ENCODE measurements at regions not wholly inside any gene's neighbourhood (a gene's known extent, or its start where the extent isn't known, plus 50 kb on each side); places are given as distances from the start of the nearest gene placed in this dataset.
"Not testable (repeated sequence)": the region's sequence is repeated elsewhere in the genome, so short reads cannot be mapped to it uniquely, and the experiment has no call there.

DNA sequence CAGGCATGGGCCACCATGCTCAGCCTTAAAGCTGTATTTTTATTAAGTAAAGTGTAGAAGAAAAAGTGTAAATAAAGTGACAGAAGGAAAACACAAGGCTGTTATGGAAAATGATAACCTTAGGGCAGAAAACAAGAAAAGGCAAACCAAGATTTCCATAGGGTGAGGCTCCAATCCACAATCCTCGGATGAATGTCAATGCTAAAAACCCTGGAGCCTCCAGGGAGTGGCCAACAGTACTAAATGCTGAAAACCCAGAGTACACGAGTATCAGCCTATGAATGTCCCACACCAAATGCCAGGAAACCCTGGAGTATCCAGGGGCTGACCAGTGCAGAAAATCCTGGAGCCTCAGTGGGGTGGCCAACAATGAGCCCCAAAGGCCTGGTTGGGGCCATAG, 292.6 kb downstream of the RPIA start:
- H3K4me1 ChIP-seq; H3K36me3 ChIP-seq; DNase-seq; H3K4me3 ChIP-seq; intact Hi-C loops (cut with DNase I); H3K9me3 ChIP-seq; H3K27me3 ChIP-seq; H3K27ac ChIP-seq: not testable (repeated sequence)
- 46 to 53% methylated on average over 2 of the region's 2 CpGs for WGBS, 2 donors

DNA sequence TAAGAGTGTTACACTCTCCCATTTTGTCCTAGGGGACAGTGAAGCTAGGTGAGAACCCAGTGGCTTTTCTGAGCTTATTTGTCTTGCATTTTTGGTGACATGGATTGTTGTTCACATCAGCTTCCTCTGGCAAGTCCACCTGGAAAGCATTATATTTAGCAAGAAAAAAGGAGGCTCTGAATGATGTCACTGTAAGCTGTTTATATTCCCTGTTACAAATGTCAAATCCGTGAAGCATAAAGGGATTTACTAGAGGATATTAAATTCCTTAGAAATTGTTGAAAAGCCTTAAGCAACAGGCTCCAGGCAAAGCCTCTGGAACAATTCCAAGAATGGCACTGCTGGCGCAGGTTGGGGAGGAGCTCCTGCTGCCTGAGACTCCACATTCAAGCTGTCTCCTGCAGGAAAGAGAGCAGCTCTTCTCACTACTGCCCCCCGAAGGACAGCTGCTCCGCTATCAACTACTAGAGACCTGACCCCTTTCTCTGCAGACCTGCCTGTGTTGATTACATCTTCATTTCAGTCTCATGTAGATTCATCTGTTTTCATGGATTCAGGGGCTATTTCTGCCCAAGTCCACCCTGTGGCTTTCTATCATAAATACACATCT, 295.4 kb downstream of the RPIA start:
- H3K27ac ChIP-seq; DNase-seq; intact Hi-C loops (cut with DNase I); H3K9me3 ChIP-seq; H3K36me3 ChIP-seq; H3K27me3 ChIP-seq; H3K4me3 ChIP-seq; H3K4me1 ChIP-seq: not testable (repeated sequence)
- WGBS, 2 donors: 21 to 23% methylated on average over 3 to 4 of the region's 4 CpGs

DNA sequence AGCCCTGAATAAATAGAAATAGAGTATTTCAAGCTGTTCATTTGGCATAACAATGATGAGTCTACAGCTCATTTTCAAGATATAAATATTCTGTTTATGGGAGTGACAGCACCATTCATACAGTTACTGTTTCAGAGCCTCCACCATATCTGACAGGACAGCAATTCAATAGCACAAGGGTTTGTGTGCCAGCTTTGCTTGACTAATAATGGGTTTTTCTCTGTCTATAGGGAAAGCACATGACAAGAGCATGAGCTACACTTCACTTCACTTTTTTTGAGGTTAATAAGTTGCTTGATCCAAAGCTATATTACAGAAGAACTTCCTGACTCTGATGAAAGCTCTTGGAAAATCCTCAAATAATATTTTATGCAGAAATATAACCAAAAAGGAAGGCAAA, 297.1 kb downstream of the RPIA start:
- H3K4me3 ChIP-seq; H3K4me1 ChIP-seq; H3K27ac ChIP-seq; H3K27me3 ChIP-seq; intact Hi-C loops (cut with DNase I); DNase-seq; H3K9me3 ChIP-seq; H3K36me3 ChIP-seq: not testable (repeated sequence)

DNA sequence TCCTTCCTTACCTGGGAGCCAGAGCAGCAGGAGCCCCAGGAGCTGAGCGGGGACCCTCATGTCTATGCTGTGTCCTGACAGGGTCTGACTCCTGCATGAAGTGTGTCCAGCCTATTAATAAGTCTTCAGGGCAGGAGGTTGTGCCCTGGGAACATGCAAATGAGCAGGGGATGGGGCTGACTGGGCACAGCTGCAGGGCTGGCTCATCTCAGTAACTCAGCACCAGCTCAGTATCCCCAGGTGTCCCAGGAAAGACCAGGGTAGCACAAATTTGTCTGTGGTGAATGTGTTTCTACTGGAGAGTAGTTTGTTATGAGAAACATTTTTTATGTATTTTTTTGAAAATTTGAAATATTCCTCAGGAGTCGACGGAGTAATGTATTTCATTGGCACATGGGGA, 301.3 kb downstream of the RPIA start:
- H3K36me3 ChIP-seq; H3K4me3 ChIP-seq; H3K27me3 ChIP-seq; H3K27ac ChIP-seq; intact Hi-C loops (cut with DNase I); H3K9me3 ChIP-seq; H3K4me1 ChIP-seq; DNase-seq: not testable (repeated sequence)
- 78 to 93% methylated on average over 3 of the region's 3 CpGs for WGBS, 2 donors

DNA sequence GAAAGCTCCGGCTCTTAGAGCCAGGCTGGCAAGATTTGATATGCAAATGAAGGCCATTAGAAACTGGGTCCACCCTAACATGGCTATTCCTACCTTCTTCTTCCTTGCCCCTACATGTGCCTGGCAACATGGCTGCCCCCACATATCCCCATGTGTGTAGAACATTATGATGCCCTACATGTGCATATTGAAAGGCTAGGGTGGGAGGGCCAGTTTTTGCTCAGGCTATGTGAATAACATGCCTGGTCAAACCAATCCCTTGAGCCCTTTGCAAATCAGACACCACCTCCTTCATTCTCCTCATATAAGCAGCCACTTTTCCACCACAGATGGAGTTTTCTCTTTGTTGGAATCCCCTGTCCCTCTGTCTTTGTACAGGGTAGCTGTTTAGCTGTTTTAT, 303.4 kb downstream of the RPIA start:
- H3K27me3 ChIP-seq; intact Hi-C loops (cut with DNase I); H3K4me3 ChIP-seq; DNase-seq; H3K9me3 ChIP-seq; H3K27ac ChIP-seq; H3K4me1 ChIP-seq; H3K36me3 ChIP-seq: not testable (repeated sequence)
- WGBS, 2 donors: no CpG with 5 or more reads among the region's 1 CpG

DNA sequence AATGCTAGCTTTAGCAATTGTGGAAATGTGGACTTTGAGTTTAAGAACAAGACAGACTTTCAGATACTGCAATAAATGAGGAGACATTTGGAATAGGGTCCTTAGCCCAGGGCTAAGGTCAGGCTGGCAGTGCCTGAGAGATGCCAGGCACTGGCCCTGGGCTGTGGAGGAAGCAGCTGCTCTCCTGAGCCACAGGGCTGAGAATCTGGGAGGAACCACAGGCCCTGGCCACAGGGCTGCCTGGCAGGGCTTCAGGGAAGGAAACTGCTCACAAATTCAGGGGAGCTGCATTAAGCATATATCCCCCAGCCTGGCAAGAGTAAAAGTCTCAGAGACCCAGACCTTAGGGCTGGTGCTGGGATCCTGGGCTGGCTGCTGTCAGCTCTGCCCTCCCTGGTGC, 305.1 kb downstream of the RPIA start:
- H3K27me3 ChIP-seq; H3K4me3 ChIP-seq; DNase-seq; H3K4me1 ChIP-seq; H3K9me3 ChIP-seq; intact Hi-C loops (cut with DNase I); H3K36me3 ChIP-seq; H3K27ac ChIP-seq: not testable (repeated sequence)

DNA sequence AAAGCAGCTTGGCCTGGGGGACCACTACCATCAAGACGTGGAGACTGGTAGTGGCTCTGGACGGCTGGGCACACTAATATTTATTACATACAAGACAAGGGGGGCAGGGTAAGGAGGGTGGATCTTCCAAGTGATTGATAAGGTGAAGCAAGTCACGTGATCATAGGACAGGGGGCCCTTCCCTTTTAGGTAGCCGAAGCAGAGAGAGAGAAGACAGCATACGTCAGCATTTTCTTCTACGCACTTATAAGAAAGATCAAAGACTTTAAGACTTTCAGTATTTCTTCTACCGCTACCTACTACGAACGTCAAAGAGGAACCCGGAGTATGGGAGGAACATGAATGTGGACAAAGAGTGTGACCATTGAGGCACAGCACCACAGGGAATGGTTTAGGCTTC, 307.9 kb downstream of the RPIA start:
- Histone ChIP-seq H3K9me3 (no peaks in the 10 kb centered on the region), H3K27me3 (no peaks in the 10 kb centered on the region), H3K4me3 (no peak overlapping the region), H3K4me1 (no peaks in the 10 kb centered on the region), H3K27ac (no peak overlapping the region), H3K36me3 (no peaks in the 10 kb centered on the region)
- 78 to 83% methylated on average over 10 of the region's 10 CpGs for WGBS, 2 donors
- intact Hi-C loops (cut with DNase I): no loop called here
- DNase-seq: no peak
- no peak for TF ChIP-seq POLR2A (IDR thresholded peaks at IDR 0.05)
- TF ChIP-seq, protein P1, sequence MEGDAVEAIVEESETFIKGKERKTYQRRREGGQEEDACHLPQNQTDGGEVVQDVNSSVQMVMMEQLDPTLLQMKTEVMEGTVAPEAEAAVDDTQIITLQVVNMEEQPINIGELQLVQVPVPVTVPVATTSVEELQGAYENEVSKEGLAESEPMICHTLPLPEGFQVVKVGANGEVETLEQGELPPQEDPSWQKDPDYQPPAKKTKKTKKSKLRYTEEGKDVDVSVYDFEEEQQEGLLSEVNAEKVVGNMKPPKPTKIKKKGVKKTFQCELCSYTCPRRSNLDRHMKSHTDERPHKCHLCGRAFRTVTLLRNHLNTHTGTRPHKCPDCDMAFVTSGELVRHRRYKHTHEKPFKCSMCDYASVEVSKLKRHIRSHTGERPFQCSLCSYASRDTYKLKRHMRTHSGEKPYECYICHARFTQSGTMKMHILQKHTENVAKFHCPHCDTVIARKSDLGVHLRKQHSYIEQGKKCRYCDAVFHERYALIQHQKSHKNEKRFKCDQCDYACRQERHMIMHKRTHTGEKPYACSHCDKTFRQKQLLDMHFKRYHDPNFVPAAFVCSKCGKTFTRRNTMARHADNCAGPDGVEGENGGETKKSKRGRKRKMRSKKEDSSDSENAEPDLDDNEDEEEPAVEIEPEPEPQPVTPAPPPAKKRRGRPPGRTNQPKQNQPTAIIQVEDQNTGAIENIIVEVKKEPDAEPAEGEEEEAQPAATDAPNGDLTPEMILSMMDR (IDR thresholded peaks at IDR 0.05): no peak

DNA sequence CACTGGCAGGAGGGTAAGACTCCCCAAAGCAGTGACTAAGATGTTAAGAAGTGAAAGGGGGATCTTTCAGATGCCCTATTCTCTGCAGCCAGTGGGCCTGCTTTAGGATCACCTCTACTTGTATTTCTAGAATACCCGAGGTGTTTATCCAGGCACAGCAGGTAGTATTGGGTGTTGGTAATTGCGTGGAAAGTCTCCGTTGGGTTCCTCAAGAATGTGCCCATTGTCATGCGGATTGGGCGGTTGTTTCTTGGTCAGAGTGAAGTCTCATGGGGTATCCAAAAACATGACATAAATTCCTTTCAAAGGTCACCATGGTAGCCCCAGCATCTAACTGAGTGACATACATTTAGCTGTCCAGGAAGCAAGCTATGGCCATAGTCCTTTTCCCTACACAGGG, 308.8 kb downstream of the RPIA start:
- Histone ChIP-seq H3K4me3 (no peak overlapping the region), H3K9me3 (no peaks in the 10 kb centered on the region), H3K27me3 (no peaks in the 10 kb centered on the region), H3K36me3 (no peaks in the 10 kb centered on the region), H3K27ac (no peak overlapping the region), H3K4me1 (no peaks in the 10 kb centered on the region)
- DNase-seq: no peak
- WGBS, 2 donors: 72 to 83% methylated on average over 5 of the region's 5 CpGs
- intact Hi-C loops (cut with DNase I): no loop called here
- no peak for TF ChIP-seq POLR2A (IDR thresholded peaks at IDR 0.05)
- TF ChIP-seq, protein P1 (IDR thresholded peaks at IDR 0.05): no peak

DNA sequence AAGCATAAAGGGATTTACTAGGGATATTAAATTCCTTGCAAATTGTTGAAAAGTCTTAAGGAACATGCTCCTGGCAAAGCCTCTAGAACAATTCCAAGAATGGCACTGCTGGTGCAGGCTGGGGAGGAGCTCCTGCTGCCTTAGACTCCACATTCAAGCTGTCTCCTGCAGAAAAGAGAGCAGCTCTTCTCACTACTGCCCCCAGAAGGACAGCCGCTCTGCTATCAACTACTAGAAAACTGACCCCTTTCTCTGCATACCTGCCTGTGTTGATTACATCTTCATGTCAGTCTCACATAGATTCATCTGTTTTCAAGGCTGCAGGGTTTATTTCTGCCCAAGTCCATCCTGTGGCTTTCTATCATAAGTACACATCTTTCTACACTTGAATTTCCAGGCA, 312.8 kb downstream of the RPIA start:
- H3K9me3 ChIP-seq; H3K4me3 ChIP-seq; H3K36me3 ChIP-seq; H3K27me3 ChIP-seq; DNase-seq; H3K27ac ChIP-seq; H3K4me1 ChIP-seq; intact Hi-C loops (cut with DNase I): not testable (repeated sequence)
- 14% methylated on average over 1 of the region's 1 CpG for WGBS, 2 donors

DNA sequence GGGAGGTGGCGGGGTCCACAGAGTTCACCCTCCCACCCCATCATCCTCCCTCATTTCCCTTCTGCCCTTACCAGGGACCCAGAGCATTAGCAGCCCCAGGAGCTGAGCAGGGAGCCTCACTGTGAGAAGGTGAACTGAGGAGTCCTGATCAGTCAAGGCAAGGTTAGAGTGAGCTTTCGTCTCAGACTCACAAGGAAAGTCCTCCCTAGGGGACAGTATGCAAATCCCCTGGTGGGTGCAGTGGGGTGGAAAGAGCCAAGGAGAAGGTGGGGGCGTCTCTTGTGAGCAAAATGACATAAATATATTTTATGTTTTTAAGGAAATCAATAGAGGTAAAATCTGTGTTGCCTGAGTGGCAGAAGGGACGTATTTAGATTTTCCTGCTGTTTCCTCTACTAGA, 329.1 kb downstream of the RPIA start:
- H3K27me3 ChIP-seq; H3K36me3 ChIP-seq; intact Hi-C loops (cut with DNase I); H3K9me3 ChIP-seq; DNase-seq; H3K4me3 ChIP-seq; H3K27ac ChIP-seq; H3K4me1 ChIP-seq: not testable (repeated sequence)
- WGBS, 2 donors: 54 to 73% methylated on average over 2 to 4 of the region's 4 CpGs

DNA sequence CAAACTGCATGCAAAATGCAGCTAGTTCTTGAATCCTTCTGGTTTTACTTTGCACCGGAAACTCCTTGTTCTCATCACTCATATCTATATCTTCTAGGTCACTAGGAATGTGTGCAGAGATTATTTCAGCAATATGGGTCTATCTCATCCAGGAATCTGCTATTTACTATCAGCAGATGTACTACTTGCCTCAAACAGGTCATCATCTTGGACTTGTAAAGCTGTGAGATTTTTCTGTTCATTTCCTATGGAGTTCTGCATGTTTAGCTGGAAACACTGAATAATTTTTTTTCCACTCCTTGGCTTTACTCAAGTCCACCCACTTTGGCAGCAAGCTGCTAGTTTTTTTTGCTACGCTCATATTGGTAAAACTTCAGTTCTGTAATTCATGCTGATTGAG, 334.8 kb downstream of the RPIA start:
- not testable (repeated sequence) for H3K36me3 ChIP-seq, H3K27me3 ChIP-seq
- 68 to 84% methylated on average over 2 of the region's 2 CpGs for WGBS, 2 donors

DNA sequence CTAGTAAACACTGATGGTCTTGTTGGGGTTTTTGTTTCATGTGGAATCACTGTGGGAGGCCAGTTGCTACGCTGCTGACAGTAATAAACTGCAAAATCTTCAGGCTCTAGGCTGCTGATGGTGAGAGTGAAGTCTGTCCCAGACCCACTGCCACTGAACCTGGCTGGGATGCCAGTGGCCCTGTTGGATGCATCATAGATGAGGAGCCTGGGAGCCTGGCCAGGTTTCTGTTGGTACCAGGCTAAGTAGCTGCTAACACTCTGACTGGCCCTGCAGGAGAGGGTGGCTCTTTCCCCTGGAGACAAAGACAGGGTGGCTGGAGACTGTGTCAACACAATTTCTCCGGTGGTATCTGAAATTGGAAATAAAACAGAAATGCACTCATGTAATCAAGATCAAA, 335.6 kb downstream of the RPIA start:
- intact Hi-C loops (cut with DNase I); H3K27me3 ChIP-seq; H3K36me3 ChIP-seq; H3K27ac ChIP-seq; DNase-seq; H3K4me3 ChIP-seq; H3K4me1 ChIP-seq; H3K9me3 ChIP-seq: not testable (repeated sequence)
- WGBS, 2 donors: 63 to 89% methylated on average over 1 of the region's 2 CpGs

More for the DNA sequence above, 334.8 kb downstream of the RPIA start:
- H3K9me3 ChIP-seq; H3K27ac ChIP-seq; intact Hi-C loops (cut with DNase I); H3K4me1 ChIP-seq; H3K4me3 ChIP-seq; DNase-seq: not testable (repeated sequence)
